NOMO-1 (cell line): ENCODE measurements at regions not wholly inside any gene's neighbourhood (a gene's known extent, or its start where the extent isn't known, plus 50 kb on each side); places are given as distances from the start of the nearest gene placed in this dataset.
"Not testable (repeated sequence)": the region's sequence is repeated elsewhere in the genome, so short reads cannot be mapped to it uniquely, and the experiment has no call there.

Experiments
- DNase-seq, 2 experiments: peaks; one replicate each; lab custom pipeline; 2025; ENCODE audit not compliant: unreplicated experiment in 2 of 2; lab: John Stamatoyannopoulos, UW

DNA sequence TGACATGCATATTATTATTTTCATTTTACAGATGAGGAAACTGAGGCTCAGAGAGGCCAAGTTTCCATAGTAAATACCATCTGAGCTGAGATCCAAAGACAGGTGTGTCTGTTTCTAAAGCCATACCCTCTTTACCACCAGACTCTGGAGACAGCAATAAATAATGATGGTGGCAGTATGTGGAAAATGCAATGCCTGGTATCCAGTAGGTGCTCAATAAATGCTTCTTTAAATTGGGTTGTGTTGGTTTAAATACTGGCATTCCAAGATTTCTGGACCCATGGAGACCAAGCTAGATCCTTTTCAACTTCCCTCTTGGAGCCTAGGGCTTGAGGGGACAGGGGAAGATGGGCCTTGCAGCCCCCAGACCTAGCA, 221.3 kb upstream of the MSX2 start:
- no peak for DNase-seq

- DNase-seq = peak; percentile 66 to 68
Measured at GRCh38 chr5:174503461-174504265, 220.7 kb upstream of the MSX2 start.

DNA sequence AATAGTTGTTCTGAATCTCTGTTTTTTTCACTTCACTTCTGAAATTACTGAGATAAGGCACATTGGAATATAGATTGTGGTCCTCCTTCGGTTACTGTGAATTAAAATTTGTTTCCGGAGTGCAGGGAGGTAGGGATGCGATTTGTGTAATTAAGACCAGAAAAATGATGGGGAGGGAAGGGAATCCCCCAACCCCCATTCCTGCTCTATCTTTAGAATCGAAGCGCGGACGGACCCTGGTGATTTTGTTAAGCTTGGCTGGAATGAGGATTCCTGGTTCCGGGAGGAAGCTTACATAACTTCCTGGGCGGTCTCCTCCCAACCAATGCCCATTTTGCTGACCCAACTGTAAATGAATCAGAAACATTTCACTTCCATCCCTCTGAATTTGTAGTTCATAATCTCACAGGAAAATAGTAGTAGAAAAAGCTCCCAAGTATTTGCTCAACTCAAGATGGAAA, 220.1 kb upstream of the MSX2 start:
- no peak for DNase-seq

GRCh38 chr5:174505621-174506020, 218.8 kb upstream of the MSX2 start:
- DNase-seq = no peak

DNA sequence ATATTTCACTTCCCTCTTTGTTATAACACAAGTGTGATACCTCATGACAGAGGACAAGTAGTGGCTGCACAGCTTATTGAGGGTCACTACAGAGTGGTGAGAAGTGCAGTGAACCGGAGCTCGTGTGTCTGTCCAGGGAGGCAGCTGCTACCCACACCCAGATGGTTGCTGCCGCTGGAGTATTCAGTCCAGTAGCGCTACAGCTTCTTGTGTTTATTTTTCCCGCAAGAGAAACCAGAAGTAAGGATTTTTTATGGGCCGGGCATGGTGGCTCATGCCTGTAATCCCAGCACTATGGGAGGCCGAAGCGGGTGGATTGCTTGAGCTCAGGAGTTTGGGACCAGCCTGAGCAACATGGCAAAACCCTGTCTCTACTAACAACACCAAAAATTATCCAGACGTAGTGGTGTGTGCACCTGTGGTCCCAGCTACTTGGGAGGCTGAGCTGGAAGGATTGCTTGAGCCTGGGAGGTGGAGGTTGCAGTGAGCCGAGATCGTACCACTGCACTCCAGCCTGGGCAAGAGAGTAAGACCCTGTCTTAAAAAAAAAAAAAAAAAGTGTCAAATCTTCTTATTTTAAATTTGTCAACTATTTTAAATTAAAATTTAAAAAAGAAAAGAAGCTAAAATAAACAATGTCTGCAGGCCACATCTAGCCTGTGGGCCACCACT, 213.5 kb upstream of the MSX2 start:
- DNase-seq = not testable (repeated sequence)

DNA sequence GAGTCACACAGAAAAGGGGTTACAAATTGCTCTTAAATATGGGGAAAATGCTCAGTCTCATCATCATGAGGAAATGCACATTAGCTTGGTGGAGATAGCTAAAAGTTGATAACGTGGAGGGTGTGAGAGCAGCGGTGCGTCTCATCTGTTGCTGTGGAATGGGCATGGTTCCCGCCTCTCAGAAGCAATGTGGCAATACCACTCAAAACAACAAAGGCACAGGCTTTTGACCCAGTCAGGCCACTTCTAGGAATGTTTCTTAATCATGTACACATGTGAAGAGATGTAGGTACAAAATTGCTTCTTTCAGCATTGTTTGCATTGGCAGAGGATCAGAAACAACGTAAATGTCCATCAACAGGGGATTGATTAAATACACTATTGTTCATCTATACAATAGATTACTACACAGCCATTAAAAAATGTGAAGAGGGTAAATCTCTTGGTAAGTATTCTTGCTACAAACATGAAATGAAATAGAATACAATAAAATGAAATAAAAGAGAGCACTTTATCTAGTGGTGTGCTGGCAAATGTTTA, 212.6 kb upstream of the MSX2 start:
- no peak for DNase-seq

GRCh38 chr5:174514325-174514724, 210.1 kb upstream of the MSX2 start:
- no peak for DNase-seq

DNA sequence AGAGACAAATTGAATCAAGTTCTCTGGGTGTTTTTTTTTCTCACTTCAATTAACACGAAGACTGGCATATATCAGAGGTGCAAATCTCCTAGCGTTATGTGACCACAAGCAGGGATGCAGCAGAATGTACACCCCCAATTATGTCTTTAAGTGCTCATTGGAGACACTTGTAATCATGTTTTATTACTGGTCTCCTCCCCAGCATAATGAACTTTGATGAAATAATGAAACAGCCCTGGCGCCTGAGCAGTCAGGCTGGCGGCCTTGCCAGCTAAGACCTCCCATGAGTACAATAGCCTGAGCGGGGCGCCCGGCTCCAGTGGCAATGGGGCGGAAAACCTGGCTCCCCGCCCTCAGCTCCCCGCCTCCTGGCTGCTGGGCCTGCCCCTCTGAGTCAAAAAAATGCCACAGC, 209.4 kb upstream of the MSX2 start:
- DNase-seq = no peak

DNA sequence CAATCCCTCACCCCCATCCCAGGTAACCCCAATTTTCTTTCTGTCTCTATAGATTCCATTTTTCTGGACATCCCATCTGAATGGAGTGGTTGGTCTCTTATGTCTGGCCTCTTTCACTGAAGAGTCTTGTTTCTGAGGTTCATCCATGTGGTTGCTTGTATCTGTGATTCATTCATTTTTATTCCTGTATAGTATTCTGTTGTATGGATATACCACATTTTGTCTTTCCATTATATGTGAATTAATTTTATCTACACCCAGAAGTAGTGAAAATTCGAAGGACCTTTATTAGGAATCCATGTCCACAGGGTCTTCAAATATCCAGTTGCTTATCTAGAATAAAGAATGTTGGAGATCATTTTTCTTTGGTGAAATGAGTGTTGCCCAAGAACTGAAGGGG, 207.6 kb upstream of the MSX2 start:
- DNase-seq = no peak

- DNase-seq = no peak
Measured at GRCh38 chr5:174518512-174518911, 205.9 kb upstream of the MSX2 start.

DNA sequence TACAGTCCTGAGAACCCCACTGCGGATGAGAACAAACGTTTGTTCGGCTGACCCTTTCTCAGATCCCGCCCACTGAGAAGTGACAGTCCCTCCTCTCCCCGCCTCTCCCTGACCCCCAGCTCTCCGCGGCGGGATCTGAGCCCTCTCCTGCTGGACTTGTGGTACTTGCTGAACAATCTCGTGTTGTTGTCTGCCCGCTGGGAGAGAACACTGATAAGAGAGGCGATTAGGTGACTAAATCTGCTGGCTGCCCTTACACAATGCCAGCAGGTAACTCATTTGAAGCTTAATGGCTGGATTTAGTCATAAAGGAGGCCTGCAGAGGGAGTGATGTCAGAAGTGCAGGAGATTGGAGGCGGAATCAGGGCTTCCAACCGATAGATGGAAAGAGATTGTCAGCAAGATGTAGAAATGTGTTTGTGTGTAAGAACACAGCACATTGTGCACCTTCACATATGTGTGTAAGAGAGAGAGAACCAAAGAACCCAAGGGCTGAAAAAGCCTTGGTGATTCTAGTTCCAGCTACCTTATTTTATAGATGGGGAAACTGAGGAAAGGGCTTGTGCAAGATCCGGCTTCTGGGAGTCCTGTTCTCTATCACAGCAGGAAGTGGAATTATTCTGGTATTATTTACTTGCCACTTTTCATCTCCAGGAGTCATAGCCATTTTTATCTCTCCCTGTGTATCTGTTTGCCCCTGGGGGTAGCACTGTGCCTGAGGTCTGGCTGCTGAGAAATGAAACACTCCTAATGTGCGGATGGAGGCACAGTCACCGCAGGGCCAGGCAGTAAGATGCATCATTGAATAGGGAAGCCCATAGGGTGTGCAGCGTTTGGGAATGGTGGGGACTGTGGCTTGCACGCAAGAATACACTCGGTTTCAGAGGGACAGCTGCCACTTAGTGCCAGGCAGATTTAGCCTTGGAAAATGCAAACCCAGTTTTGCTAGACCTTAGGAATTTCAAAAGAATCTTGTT, 203.7 kb upstream of the MSX2 start:
- no peak for DNase-seq

GRCh38 chr5:174521449-174521848, 202.9 kb upstream of the MSX2 start:
- DNase-seq = no peak

DNA sequence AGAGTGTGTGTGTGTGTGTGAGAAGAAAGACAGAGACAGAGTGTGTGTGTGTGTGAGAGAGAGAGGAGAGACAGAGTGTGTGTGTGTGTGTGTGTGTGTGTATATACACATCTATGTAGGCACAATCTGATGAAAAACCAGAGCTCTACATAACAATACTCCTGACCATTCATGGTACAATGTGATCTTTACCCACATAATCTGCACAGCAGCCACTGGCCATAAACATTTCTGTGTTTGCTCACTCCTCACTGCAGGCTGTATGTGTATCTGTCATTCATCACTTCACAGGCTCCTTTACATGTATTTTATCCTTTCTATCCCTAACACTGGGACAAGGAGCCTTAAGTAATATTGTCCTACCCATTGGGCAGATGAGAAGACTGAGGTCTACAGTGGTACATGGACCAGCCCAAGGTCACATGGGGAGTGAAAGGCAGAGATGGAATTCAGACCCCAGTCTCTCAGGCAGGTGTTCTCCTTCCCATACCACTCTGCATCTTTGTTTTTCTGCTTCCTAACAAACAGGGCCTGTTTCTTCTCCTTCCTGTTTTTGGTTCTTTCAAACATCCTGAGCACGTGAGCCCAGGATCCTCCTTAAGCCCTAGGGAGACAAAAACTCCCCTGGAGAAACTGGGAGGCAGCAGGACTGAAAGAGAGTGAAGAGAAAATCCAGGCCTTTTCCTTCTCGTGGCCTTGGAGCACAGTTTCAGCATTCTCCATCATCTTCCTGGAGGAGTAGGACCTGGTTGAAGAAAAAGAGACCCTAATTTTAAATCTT, 201.7 kb upstream of the MSX2 start:
- no peak for DNase-seq

DNA sequence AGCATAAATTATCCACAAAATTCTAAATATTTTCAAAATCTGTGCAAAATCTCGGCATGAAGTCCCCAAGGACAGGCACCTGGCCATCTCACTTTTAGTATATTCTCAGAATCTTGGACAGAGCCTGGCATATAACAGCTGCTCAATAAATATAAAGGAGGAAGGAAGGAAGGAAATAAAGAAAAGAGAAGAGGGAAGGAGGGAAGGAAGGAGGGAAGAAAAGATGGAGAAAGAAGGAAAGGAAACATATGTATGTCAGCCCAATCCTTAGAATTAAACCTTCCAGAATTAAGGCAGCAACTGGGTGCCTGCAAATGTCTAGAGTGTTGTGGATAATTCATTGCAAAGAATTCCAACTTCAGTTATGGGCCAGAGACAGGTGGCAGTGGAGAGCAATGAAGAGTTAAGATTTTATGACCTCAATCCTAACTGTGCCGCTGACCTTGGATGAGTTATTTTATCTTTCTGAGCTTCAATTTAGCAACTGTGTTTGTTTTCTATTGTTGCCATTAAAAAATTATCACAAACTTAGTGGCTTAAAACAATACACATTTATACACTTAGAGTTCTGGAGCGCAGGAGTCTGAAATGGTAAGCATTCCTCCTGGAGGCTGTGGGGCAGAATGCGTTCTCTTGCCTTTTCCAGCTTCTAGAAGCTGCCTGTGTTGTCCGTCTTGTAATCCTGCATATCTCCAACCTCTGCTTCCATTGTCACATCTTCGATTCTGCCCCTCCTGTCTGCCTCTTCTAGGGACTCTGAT, 200.9 kb upstream of the MSX2 start:
- DNase-seq = no peak

DNA sequence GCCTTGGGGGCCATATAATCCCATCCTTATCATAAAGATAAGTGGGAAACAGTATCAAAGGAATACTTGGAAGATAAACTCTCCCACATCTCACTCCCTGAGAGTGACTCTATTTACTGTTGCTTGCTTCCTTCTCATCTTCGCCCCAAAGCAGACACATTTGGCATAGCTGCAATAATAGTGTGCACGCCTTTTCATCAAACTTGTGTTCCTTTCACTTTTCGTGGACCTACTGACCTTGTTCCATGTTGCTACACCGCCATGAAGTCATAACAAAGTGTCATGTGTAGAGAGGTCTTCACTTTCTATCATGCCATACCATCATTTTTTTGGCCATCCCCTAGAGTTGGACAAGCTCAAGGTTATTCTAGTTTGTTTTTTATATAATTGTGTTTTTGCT, 200.0 kb upstream of the MSX2 start:
- DNase-seq = no peak

DNA sequence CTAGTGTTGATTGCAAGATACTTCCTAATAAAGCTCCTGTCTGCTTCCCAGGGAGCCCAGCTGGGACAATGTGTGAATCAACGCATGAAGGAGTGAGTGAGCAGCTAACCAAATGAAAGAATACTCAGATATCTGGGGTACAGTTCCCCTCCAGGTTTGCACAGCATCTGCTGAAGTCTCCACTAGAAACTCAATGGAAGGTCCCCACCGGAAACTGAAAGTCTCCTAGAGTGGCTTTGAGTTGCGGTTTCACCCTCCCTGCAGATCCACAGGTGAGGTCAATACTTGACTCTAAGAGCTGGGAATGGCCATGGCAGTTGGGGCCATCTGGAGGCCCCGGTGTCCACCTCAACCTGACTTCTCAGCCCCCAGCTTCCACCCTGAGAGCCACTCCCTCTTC, 198.2 kb upstream of the MSX2 start:
- no peak for DNase-seq

- DNase-seq = peak; percentile 22 to 62
Measured at GRCh38 chr5:174527916-174528540, 196.4 kb upstream of the MSX2 start.

DNA sequence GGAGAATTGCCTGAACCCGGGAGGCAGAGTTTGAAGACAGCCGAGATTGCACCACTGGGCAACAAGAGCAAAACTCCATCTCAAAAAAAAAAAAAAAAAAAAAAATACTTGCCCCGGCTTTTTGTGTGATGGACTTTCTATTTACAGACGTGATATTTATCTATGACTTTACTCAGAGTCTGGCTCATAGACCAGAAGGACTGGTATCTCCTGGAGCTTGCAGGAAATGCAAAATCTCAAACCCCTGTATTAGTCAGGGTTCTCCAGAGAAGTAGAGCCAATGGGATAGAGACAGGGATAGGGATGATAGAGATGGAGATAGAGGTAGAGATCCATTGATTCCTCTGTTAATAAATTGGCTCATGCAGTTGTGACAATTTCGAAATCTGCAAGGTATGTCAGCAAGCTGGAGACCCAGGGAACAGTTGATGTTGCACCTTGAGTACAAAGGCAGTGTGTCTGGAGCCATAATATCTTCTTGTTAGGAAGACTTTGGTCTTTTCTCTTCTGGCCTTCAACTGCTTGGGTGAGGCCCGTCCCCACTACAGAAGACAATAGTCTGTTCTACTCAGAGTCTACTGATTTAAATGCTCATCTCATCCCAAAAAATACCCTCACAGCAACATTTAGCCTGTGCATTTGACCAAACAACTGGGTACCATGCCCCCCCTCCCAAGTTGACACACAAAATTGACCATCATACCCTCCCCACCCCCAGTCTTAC, 195.4 kb upstream of the MSX2 start:
- DNase-seq = no peak
